GM19438 (cell line): ENCODE measurements at regions not wholly inside any gene's neighbourhood (a gene's known extent, or its start where the extent isn't known, plus 50 kb on each side); places are given as distances from the start of the nearest gene placed in this dataset.
"Not testable (repeated sequence)": the region's sequence is repeated elsewhere in the genome, so short reads cannot be mapped to it uniquely, and the experiment has no call there.

Source experiments
- ATAC-seq: cut with Tn5 transposase; IDR thresholded peaks from one replicate; pipeline ENCODE4 v1.9.1; 2021; ENCODE audit warnings: low read depth; ENCODE audit not compliant: unreplicated experiment

- no peak for ATAC-seq
Observed at GRCh38 chr10:94217411-94217810, 145.3 kb downstream of the NOC3L start.

DNA sequence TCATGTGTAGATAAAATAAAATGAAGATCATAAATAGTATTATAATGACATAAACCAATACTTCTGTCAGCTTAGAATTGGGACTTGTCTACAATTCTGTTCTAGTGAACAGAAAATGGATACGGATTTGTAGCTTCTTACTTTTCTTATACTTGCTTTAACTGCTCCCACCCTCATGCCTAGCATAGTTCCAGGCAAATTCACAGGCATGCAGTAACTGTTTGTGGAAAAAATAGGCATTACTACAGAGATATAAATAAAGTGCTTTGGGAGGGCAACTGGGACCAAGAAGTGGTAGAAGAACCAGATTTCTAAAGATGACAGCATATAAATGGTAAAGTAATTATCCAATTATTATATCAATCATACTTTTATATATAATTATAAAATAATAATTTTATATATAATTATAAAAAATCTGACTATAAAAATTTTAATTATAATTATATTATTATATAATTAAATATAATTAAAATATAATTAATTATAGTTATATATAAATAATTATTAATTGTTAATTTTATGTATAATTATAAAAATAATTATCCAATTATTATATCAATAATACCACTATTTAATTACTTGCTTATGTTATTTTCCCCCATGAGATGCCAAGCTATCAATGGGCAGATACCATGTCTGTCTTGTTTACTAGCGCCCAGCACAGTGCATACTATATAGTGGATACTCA is 144.1 kb downstream of the NOC3L start:
- ATAC-seq: no peak

GRCh38 chr10:94219829-94220228 is 142.9 kb downstream of the NOC3L start:
- ATAC-seq: no peak

GRCh38 chr10:94220717-94221116 is 142.0 kb downstream of the NOC3L start:
- ATAC-seq: no peak

- ATAC-seq: no peak
Observed at GRCh38 chr10:94223702-94224370, 138.9 kb downstream of the NOC3L start.

DNA sequence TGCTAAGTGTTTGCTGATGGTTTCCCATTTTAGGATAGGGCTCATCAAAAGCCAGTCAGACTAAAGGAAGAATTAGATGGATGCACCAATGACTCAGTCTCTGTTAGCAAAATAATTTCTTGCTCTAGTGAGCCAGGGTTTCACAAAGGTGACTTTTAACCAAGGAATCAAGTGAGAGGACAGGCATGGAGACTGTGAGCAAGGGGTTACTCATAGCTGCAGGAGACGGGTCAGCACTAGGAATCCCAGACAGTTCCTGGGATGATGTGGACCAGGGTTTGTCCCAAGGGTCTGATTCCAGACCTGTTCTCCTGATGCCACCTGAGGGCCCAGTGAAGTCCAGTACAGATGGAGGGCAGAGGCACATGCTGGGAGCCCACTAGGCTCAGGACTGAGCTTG is 138.1 kb downstream of the NOC3L start:
- no peak for ATAC-seq

- ATAC-seq: no peak
Observed at GRCh38 chr10:94225589-94225988, 137.2 kb downstream of the NOC3L start.

DNA sequence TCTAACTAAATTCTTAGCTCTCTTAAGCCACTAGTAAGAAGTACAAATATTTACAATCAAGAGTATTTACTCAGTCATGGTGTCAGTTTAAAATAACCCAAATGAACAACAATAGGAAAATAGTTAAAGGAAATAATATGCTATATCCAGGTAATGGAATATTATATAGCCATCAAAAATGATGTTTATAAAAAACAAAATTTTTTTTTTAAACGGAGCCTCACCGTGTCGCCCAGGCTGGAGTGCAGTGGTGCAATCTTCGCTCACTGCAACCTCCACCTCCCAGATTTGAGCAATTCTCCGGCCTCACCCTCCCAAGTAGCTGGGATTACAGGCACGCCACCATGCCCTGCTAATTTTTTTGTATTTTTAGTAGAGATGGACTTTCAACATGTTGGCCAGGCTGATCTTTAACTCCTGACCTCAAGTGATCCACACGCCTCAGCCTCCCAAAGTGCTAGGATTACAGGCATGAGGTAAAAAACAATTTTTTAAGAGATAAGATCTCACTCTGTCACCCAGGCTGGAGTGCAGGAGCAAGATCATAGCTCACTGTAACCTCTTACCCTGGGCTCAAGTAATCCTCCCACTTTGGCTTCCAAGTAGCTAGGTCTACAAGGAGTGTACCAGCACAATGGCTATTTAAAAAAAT is 132.5 kb downstream of the NOC3L start:
- no peak for ATAC-seq

- no peak for ATAC-seq
Observed at GRCh38 chr10:94232711-94233383, 129.9 kb downstream of the NOC3L start.

GRCh38 chr10:94235461-94235860 is 127.3 kb downstream of the NOC3L start:
- no peak for ATAC-seq

- no peak for ATAC-seq
Observed at GRCh38 chr10:94238006-94238617, 124.6 kb downstream of the NOC3L start.

- ATAC-seq: no peak
Observed at GRCh38 chr10:94239696-94240095, 123.0 kb downstream of the NOC3L start.

- ATAC-seq: no peak
Observed at GRCh38 chr10:94240491-94240890, 122.2 kb downstream of the NOC3L start.

DNA sequence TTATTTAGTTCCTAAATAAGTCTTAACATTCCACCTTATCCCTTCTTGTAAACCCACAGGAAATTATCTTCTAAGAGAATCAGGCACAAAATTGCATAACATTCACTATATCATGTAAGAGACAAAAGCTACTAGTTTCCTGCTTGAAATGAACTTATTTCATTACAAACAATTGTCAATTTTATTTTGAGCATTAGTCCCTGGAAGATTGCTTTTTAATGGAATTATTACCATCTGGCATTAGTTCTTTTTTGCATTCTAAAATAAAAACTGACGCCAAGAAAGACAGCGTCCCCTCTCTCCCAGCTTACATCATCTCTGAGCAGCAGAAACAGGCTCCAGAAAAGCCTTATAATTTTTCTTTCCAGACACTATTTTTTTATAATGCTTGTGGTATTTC is 121.8 kb downstream of the NOC3L start:
- ATAC-seq: no peak

- ATAC-seq: no peak
Observed at GRCh38 chr10:94251098-94251497, 111.6 kb downstream of the NOC3L start.

DNA sequence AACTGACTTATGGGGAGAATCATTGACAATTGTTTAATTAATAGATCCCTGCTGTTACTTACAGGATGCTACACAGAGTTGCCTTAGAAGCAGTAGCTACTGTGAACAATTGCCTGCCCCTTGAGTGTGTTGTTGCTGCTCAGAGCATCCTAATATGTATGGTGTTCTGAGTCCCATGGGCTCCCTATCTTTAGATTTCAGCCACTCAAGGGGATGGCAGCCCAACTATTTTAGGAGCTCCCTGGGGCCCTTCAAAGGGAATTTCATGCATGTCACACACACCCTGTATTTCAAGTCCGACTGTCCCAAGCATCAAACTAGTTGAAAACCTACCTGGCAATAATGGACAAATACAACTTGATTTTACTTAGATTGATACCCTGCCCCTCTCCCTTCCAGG is 111.2 kb downstream of the NOC3L start:
- ATAC-seq: no peak

DNA sequence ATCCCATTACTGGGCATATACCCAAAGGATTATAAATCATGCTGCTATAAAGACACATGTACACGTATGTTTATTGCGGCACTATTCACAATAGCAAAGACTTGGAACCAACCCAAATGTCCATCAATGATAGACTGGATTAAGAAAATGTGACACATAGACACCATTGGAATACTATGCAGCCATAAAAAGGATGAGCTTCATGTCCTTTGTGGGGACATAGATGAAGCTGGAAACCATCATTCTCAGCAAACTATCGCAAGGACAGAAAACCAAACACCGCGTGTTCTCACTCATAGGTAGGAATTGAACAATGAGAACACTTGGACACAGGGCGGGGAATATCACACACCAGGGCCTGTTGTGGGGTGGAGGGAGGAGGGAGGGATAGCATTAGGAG is 105.3 kb downstream of the NOC3L start:
- not testable (repeated sequence) for ATAC-seq

- no peak for ATAC-seq
Observed at GRCh38 chr10:94260455-94260854, 102.3 kb downstream of the NOC3L start.

GRCh38 chr10:94264085-94264484 is 98.7 kb downstream of the NOC3L start:
- no peak for ATAC-seq

- ATAC-seq: no peak
Observed at GRCh38 chr10:94266091-94266490, 96.6 kb downstream of the NOC3L start.

DNA sequence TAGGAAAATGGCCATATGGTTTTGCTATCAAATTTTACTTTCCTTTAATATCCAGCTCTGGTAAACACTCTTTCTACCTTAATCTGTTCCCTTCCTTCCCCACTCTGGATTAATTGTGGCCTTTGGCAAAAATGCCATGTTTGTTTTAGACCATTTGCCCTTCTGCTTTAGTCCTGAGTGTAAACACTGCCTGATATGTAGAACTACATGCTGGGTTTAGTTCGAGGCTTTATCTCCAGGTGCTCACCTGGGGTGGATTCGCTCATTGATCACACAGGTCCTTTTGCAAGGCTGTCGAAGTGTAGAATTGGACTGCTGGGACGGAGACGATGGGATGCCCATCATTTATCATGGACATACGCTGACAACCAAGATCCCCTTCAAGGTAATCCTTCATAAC is 94.1 kb downstream of the NOC3L start:
- ATAC-seq: no peak
